ENCODE measurements at regions not wholly inside any gene's neighbourhood (a gene's known extent, or its start where the extent isn't known, plus 50 kb on each side); places are given as distances from the start of the nearest gene placed in this dataset.

- TF ChIP-seq KHSRP (IDR thresholded peaks at IDR 0.05) (no peak), NCOA4 (IDR thresholded peaks at IDR 0.05; ENCODE audit: partially characterized antibody) (no peak), ZNF444 (CRISPR knock-in tag; IDR thresholded peaks at IDR 0.05) (no peak), TAF7 (tag; IDR thresholded peaks at IDR 0.05) (peak; percentile 27; the same call in 1 of the 2 replicates), POLR3G (IDR thresholded peaks at IDR 0.05; ENCODE audit: extremely low read depth, insufficient read length, insufficient replicate concordance) (no peak), NR3C1 (CRISPR knock-in tag; IDR thresholded peaks at IDR 0.05) (no peak), E2F6 (IDR thresholded peaks at IDR 0.05; ENCODE audit: borderline replicate concordance in 1 of 2, extremely low read depth in 1 of 2, insufficient read depth in 1 of 2, insufficient read length in 1 of 2, low read depth in 1 of 2, low read length in 1 of 2, poor library complexity in 1 of 2, severe bottlenecking in 1 of 2) (peak in 1 of 2 experiments; percentile 35), ZNF280B (CRISPR knock-in tag; IDR thresholded peaks at IDR 0.05) (no peak), MCM7 (IDR thresholded peaks at IDR 0.05) (no peak), ZHX1 (conservative IDR thresholded peaks at IDR 0.05; ENCODE audit: low read length) (no peak), YY1 (IDR thresholded peaks at IDR 0.05; ENCODE audit: borderline replicate concordance in 1 of 3, control insufficient read depth in 1 of 3, extremely low read depth in 1 of 3, insufficient read depth in 3 of 3, insufficient read length in 1 of 3, insufficient replicate concordance in 2 of 3, low read depth in 1 of 3, low read length in 2 of 3) (peak in 2 of 3 experiments; percentile 60 to 82), KDM1A (IDR thresholded peaks at IDR 0.05) (0 out of 4 replicates have a peak, but pooled peaks have one; percentile 10 to 19), POU5F1 (IDR thresholded peaks at IDR 0.05; ENCODE audit: borderline replicate concordance, low read depth, low read length, partially characterized antibody) (no peak)
Observed at GRCh38 chr3:118810499-118811035, 224.1 kb downstream of the IGSF11 start (continued).

Measured in K562 (cell line).